ENCODE measurements at regions not wholly inside any gene's neighbourhood (a gene's known extent, or its start where the extent isn't known, plus 50 kb on each side); places are given as distances from the start of the nearest gene placed in this dataset.

GRCh38 chr3:153041181-153041580 is 120.8 kb upstream of the RAP2B start:
- no peak for FAIRE-seq
- Histone ChIP-seq H3K27me3 (ENCODE audit: control insufficient read depth, extremely low read depth, insufficient read depth, low read length) (no peaks in the 10 kb centered on the region), H4K20me1 (ENCODE audit: control insufficient read depth, extremely low read depth, insufficient read depth, low read length) (no peaks in the 10 kb centered on the region), H3K4me1 (ENCODE audit: control insufficient read depth, extremely low read depth, insufficient read depth, low read length) (peaks cover 17% of the 10 kb centered on the region), H3K9ac (ENCODE audit: control insufficient read depth, extremely low read depth, insufficient read depth, low read length) (no peak overlapping the region), H3K36me3 (ENCODE audit: control insufficient read depth in 2 of 2, extremely low read depth in 1 of 2, insufficient read depth in 2 of 2, low read length in 2 of 2) (no peaks in the 10 kb centered on the region), H3K4me3 (ENCODE audit: control insufficient read depth in 2 of 3, extremely low read depth in 1 of 3, insufficient read depth in 2 of 3, low read depth in 1 of 3, low read length in 3 of 3) (no peak overlapping the region), H3K9me3 (ENCODE audit: control insufficient read depth, low read depth, low read length) (no peaks in the 10 kb centered on the region), H3K4me2 (ENCODE audit: control insufficient read depth, extremely low read depth, insufficient read depth, low read depth, low read length) (no peak overlapping the region), H3K9me1 (ENCODE audit: control insufficient read depth, extremely low read depth, insufficient read depth, low read length) (no peaks in the 10 kb centered on the region), H3K27ac (ENCODE audit: control insufficient read depth, insufficient read depth, low read length) (no peak overlapping the region), H2AFZ (ENCODE audit: control insufficient read depth, low read length) (no peak overlapping the region), H3K79me2 (ENCODE audit: control insufficient read depth, insufficient read depth, low read length) (no peaks in the 10 kb centered on the region)
- TF ChIP-seq EZH2 (IDR thresholded peaks at IDR 0.05; ENCODE audit: low read length) (no peak), CTCF (optimal IDR thresholded peaks at IDR 0.05 in 1 of 3, IDR thresholded peaks at IDR 0.05 in 1 of 3, conservative IDR thresholded peaks at IDR 0.05 in 1 of 3; ENCODE audit: extremely low read depth in 1 of 3, insufficient read depth in 2 of 3, low read length in 3 of 3) (no peak)
- no peak for DNase-seq (ENCODE audit: low read depth, low spot score)
- dilution Hi-C loops (cut with MboI; ENCODE audit: extremely low pct_ligation_motif_present, low sequenced_read_pairs), result no loop called here

- no peak overlapping the region for H3K4me3 ChIP-seq (ENCODE audit: control insufficient read depth in 2 of 3, extremely low read depth in 1 of 3, insufficient read depth in 2 of 3, low read depth in 1 of 3, low read length in 3 of 3)
- H3K4me1 ChIP-seq (ENCODE audit: control insufficient read depth, extremely low read depth, insufficient read depth, low read length), result peaks cover 17% of the 10 kb centered on the region
- H3K9me1 ChIP-seq (ENCODE audit: control insufficient read depth, extremely low read depth, insufficient read depth, low read length), result no peaks in the 10 kb centered on the region
- H4K20me1 ChIP-seq (ENCODE audit: control insufficient read depth, extremely low read depth, insufficient read depth, low read length), result no peaks in the 10 kb centered on the region
- H3K27ac ChIP-seq (ENCODE audit: control insufficient read depth, insufficient read depth, low read length), result no peak overlapping the region
- no peaks in the 10 kb centered on the region for H3K27me3 ChIP-seq (ENCODE audit: control insufficient read depth, extremely low read depth, insufficient read depth, low read length)
- H3K9ac ChIP-seq (ENCODE audit: control insufficient read depth, extremely low read depth, insufficient read depth, low read length), result no peak overlapping the region
- FAIRE-seq, result no peak
- H3K9me3 ChIP-seq (ENCODE audit: control insufficient read depth, low read depth, low read length), result no peaks in the 10 kb centered on the region
- no peak overlapping the region for H3K4me2 ChIP-seq (ENCODE audit: control insufficient read depth, extremely low read depth, insufficient read depth, low read depth, low read length)
- DNase-seq (ENCODE audit: low read depth, low spot score), result no peak
- no peak overlapping the region for H2AFZ ChIP-seq (ENCODE audit: control insufficient read depth, low read length)
- no peak for TF ChIP-seq CTCF (optimal IDR thresholded peaks at IDR 0.05 in 1 of 3, IDR thresholded peaks at IDR 0.05 in 1 of 3, conservative IDR thresholded peaks at IDR 0.05 in 1 of 3; ENCODE audit: extremely low read depth in 1 of 3, insufficient read depth in 2 of 3, low read length in 3 of 3)
- no peak for TF ChIP-seq EZH2 (IDR thresholded peaks at IDR 0.05; ENCODE audit: low read length)
- H3K36me3 ChIP-seq (ENCODE audit: control insufficient read depth in 2 of 2, extremely low read depth in 1 of 2, insufficient read depth in 2 of 2, low read length in 2 of 2), result no peaks in the 10 kb centered on the region
- no peaks in the 10 kb centered on the region for H3K79me2 ChIP-seq (ENCODE audit: control insufficient read depth, insufficient read depth, low read length)
- dilution Hi-C loops (cut with MboI; ENCODE audit: extremely low pct_ligation_motif_present, low sequenced_read_pairs), result no loop called here
These were observed 119.9 kb upstream of the RAP2B start for GRCh38 chr3:153042088-153042487.
